ENCODE measurements at regions not wholly inside any gene's neighbourhood (a gene's known extent, or its start where the extent isn't known, plus 50 kb on each side); places are given as distances from the start of the nearest gene placed in this dataset.
A peak's percentile ranks its signal among the peaks of the same experiment; 100 is the strongest.

- DNase-seq: no peak
Measured at GRCh38 chr4:77375866-77376607, 219.0 kb downstream of the CCNG2 start.

GRCh38 chr4:77376788-77377460 lies 219.9 kb downstream of the CCNG2 start:
- DNase-seq: no peak

- DNase-seq: no peak
Measured at GRCh38 chr4:77384094-77384493, 221.5 kb upstream of the CXCL13 start.

- peak; percentile 34 for DNase-seq
Measured at GRCh38 chr4:77385124-77385969, 220.3 kb upstream of the CXCL13 start.

DNA sequence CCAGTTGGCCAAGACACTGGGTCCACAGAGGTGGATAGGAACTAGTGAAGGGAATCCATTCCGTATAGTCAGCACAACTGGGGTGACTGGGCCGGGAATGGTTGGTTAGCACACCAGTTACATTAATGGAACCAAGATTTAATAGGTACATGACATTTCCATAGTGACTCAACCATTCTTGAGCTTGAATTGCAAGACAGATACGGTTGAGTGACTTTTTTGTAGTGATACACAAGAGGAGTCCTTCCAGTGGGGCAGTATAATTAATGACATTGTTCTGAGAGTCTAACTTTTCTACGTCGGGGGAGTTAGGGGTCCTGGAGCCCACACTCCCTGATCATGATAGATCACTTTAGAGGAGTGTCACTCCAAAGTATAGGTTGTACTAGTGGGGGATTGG lies 211.6 kb upstream of the CXCL13 start:
- DNase-seq: no peak

- DNase-seq: no peak
Measured at GRCh38 chr4:77395481-77395880, 210.1 kb upstream of the CXCL13 start.

- DNase-seq: no peak
Measured at GRCh38 chr4:77398256-77398655, 207.4 kb upstream of the CXCL13 start.

DNA sequence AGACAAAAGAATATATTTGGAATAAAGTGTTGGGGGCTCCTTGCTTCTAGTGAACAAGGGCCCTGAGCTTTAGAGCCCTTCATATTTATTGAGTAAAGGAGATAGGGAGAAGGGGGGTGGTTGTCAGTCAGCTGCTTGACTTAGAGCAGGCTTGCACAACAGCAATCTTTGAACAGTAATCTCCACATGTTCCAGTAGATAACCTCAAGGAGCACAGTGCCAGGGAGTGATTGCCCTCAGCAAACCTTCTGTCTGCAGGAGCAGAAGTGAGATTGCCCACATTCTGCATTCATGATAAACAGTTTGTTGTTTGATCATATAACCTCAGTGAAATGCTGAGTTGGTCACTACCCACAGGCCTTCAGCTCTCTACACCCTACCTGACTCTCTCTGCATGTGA lies 205.8 kb upstream of the CXCL13 start:
- DNase-seq: no peak

GRCh38 chr4:77413766-77414165 lies 191.9 kb upstream of the CXCL13 start:
- no peak for DNase-seq

GRCh38 chr4:77415689-77416088 lies 189.9 kb upstream of the CXCL13 start:
- DNase-seq: no peak

DNA sequence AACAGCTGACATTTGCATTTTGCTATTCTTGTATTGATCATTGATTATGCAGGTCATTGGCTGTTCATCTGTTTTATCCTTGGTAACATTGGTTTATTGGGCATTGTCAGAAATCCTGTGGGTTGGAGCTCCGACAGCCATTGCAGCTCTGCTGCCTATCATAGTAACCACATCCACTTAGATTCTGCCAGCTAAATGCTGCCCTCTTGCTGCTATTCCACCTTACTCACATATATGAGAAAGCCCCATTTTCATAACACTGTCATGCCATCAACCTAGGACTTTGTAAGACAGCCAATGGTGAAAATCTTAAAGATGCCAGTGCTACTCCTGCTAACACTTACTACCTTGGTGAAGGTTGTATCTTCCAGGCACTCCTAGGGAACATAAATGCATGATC lies 187.3 kb upstream of the CXCL13 start:
- no peak for DNase-seq

DNA sequence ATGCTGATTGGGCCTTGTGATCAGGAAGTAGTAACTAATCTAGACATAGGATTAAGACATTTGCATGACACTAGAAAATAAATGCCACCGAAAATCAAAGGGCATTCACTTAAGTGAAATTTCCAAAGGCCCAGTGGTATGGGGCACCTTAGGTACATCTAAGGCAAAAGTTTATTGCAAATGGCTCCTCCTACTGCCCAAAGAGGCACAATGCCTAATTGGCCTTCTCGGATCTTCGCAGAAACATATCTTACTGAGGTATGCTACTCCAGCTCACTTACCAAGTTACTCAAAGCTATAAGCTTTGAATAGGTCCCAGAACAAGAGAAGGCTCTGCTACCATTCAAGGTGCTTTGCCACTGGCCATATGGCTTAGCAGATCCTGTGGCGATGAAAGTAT lies 174.8 kb upstream of the CXCL13 start:
- no peak for DNase-seq

- DNase-seq: no peak
Measured at GRCh38 chr4:77431546-77431945, 174.1 kb upstream of the CXCL13 start.

DNA sequence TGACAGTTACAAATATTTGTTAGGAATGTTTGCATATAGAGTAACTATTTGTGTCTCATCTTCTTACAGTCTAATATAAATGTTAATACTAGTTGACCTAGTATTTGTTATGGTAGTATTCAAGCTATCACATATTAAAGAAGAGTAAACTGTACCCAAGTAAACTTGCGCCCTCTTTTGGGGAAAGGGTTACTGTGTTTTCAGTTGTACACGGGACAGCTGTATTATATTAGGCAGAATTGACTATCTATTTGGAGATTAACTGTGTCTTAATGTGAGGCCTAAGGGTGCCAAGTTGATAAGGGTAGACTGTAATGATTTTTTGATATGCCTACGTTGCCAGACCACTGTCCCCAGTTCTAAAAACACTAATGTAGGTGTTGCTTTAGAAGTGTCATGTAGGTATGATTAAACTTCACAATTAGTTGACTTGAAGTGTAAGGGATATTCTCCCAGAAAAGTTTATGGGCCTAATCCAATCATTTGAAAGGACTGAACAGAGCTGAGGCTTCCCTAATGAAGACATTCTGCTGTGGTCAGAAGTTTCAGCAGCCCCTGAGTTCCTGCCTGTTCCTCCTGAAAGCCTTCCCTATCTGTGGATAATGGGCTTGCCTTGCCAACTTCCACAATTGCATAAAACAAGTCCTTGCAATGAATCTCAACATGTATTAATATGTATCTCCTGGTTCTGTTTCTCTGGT lies 172.8 kb upstream of the CXCL13 start:
- peak; percentile 30 for DNase-seq

DNA sequence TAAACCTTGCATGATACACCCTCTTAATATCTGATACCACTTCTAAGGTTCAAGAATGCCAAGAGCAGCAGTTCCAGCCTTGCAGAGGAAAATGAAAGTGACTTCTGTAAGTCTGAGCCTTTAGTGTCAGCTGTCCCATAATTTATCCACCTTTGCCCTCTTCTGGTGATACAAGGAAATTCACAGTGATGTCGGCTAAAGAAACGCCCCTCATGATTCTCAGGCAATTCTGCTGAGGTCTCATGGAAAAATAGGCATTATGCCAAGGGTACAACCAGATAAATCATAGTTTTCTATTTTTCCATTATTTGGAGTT lies 172.2 kb upstream of the CXCL13 start:
- DNase-seq: peak; percentile 61

- peak; percentile 22 for DNase-seq
Measured at GRCh38 chr4:77434299-77435092, 171.1 kb upstream of the CXCL13 start.

DNA sequence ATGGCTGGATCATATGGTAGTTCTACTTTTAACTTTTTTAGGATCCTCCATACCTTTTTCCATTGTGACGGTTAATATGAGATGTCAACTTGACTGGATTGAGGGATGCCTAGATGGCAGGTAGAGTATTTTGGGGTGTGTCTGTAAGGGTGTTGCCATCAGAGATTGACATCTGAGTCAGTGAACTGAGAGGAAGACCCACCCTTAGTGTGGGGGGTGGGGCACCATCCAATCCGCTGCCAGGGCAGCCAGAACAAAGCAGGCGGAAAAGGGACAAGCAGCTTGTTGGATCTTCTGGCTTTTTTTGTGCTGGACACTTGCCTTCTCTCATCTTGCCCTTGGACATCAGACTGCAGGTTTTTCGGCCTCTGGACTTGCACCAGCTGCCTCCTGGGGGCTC lies 168.5 kb upstream of the CXCL13 start:
- no peak for DNase-seq

- no peak for DNase-seq
Measured at GRCh38 chr4:77438549-77438948, 167.1 kb upstream of the CXCL13 start.

GRCh38 chr4:77443941-77444340 lies 161.7 kb upstream of the CXCL13 start:
- DNase-seq: no peak

DNA sequence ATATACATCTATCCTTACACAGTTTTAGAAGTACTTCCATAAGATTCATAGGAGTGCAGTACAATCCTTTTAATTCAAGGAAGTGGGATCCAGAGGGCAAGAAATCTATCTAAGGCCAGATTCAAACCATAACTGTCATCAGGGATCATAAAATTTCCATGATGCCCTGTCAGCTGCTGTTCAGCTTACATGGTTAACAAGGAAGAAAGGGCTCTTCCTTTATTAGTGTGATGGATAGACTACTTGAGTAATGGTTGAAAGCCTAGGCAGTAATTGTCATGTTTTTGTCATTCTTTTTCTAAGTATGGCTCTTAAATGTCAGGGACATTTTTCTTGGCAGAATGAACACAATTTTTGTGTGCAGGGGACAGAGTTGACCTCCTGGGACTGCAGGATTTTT lies 159.8 kb upstream of the CXCL13 start:
- DNase-seq: no peak

DNA sequence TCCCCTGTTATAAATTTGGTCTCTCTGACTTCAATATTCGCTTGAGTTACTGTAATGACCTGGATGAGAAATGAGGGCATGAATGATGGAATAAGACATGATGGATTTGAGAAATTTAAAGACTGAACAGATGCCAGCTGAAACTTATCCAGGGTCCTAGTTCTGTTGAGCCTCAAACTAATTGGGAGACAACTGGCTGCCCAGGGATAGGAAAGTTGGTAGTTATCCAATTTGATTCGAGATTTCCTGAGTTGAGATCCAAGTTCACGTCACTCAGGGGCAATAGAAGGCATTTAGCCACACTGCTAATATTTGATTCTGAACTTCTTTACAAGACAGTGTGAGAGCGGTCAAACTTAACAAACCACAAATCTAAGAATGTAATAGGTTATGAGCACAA lies 159.0 kb upstream of the CXCL13 start:
- no peak for DNase-seq

GRCh38 chr4:77449171-77449570 lies 156.4 kb upstream of the CXCL13 start:
- DNase-seq: no peak

DNA sequence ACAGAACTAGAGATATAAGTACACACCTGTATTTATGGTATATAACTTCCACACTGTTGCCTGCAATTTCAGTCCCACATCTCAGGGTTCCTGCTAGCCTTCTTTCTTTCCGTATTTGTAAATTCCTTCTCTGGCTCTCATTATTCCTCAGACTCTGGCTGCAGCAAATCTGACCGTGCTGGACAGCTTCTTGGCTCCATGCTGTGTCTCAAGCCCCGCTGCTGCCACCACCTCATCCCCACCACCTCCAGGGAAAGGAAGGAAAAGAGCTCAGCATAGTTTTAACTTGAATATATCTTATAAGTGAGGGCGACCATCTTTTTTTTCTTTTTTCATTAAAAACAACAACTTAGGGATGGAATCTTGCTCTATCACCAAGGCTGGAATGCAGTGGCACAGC lies 155.6 kb upstream of the CXCL13 start:
- DNase-seq: no peak
